Gastrocnemius medialis (tissue), 4 donors: ENCODE measurements at regions not wholly inside any gene's neighbourhood (a gene's known extent, or its start where the extent isn't known, plus 50 kb on each side); places are given as distances from the start of the nearest gene placed in this dataset.

Experiments
- CTCF ChIP-seq, 5 experiments: fragments of 450-650 bp in 3 of 5; fragments of 200-600 bp in 2 of 5; sonication (generic) in 2 of 5; IDR thresholded peaks in 4 of 5; conservative IDR thresholded peaks in 1 of 5; 1 replicate in 4 of 5; 2 replicates in 1 of 5; pipeline ENCODE4 v1.5.1; 2016 to 2019; ENCODE audit warnings: antibody characterized with exemption in 5 of 5, mild to moderate bottlenecking in 3 of 5, moderate library complexity in 3 of 5
- POLR2A ChIP-seq, 2 donors: fragments of 450-650 bp; IDR thresholded peaks; one replicate each; pipeline ENCODE4 v1.6.1; 2017; ENCODE audit warnings: antibody characterized with exemption in 2 of 2, mild to moderate bottlenecking in 2 of 2, moderate library complexity in 2 of 2

- TF ChIP-seq CTCF (IDR thresholded peaks at IDR 0.05 in 4 of 5, conservative IDR thresholded peaks at IDR 0.05 in 1 of 5) (no peak), POLR2A (IDR thresholded peaks at IDR 0.05) (no peak)
Measured at GRCh38 chr13:106836186-106836802, 268.4 kb upstream of the ARGLU1 start.
